AG08395 (cell line): ENCODE measurements at regions not wholly inside any gene's neighbourhood (a gene's known extent, or its start where the extent isn't known, plus 50 kb on each side); places are given as distances from the start of the nearest gene placed in this dataset.
"Not testable (repeated sequence)": the region's sequence is repeated elsewhere in the genome, so short reads cannot be mapped to it uniquely, and the experiment has no call there.

Source experiments
- DNase-seq: peaks from one replicate; pipeline ENCODE4 v3.0.0; 2012; ENCODE audit warnings: mixed read lengths, low spot score

DNA sequence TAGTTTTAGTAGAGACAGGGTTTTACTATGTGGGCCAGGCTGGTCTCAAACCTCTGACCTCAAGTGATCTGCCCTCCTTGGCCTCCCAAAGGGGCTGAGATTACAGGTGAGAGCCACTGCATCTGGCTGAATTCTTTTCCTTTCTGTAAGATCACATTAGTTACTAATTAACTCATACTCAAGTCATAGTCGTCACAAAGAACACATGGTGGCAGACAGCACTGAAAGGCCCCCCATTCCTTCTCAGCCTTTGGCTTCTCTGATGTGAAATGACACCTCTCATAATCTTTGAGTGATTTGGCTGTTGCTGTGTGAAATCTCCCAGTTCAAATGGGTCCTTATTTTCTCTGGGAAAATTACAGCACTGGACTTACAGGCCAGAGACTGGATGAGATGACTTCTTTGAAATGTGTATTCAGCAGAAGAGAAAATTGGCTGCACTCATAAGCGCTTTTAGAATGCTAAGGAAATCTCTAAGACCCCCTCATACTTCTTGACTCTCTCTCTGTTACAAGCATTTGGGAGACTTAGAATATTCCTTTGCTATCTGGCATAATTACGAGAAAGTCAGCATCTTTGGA, 764.8 kb downstream of the RNF144A start:
- no peak for DNase-seq

DNA sequence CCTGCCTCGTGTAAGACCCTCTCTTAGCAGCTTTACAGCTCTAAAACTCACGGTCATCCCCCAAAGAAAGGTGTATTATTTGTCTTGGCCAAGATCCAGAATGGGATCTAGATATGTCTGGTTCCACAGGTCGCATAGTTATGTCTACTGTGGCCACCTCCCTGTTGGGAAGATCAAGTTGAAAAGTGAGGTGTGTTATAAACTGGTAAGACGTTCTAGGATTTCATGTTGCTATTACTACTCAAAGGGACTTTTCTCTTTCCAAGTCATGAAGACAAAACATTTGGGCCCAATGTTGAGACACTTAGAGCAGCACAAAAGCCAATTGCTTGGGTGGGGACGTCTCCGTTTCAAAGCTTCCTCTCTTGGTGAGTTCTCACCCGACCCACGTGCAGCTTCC, 766.0 kb downstream of the RNF144A start:
- DNase-seq: no peak

GRCh38 chr2:7683708-7684107, 766.5 kb downstream of the RNF144A start:
- DNase-seq: no peak

GRCh38 chr2:7685342-7686015, 768.3 kb downstream of the RNF144A start:
- DNase-seq: peak; percentile 83

GRCh38 chr2:7686016-7686385, 768.8 kb downstream of the RNF144A start:
- no peak for DNase-seq

DNA sequence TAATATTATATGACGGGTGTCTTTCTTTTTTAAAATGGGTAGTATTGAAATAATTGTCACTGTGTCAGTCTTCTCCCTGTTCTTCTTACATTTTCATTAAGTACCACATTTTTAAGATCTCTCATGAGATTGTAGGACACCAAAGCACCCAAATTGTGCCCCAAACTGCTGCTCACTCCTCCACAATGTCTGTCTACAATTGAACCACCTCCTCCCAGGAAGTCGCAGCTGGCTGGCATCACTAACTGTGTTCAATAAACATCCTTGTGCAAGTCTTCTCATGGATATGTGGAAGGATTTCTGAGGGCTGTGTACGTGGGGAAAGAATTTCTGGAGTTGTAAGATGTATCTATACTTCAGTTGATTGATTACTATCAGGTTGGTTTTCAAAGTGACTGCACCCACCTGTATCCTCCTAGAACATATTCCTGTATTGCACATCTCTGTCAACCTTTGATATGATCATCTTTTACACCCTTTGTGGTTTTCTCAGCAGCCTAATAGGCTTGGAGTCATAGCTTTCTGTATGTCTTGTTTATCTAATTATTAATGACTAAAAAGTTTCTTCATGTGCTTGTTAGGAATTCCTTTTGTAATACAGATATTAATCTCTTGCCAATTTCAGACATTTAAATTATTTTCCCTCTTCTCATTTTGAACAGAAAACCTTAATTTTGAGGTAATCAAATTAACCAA, 774.9 kb downstream of the RNF144A start:
- DNase-seq: peak; percentile 43

DNA sequence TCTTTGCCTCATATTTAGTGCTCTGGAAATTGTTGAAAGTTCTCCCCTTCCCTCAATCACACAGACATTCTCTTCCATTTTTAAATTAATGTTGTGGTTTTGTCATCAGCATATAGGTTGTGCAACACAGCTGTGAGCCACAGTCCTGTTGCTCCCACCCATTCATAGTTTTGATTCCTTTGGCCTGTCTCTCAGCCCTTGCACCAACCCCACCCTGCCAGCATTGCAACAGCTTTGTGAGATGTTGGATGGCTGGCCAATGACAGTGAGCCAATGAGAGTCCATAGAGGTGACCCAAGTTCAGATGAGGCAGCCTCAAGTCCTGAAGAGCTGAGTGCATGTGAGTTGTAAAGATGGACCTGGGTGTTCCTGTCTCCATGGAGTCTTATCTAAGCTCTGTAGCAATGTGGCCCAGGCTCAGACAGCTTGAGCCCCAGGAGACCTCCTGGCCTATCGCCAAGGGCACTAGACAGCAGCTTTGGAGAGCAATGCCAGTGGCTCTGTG, 775.5 kb downstream of the RNF144A start:
- peak; percentile 95 for DNase-seq

- DNase-seq: no peak
These were observed 776.2 kb downstream of the RNF144A start for GRCh38 chr2:7693246-7694075.

DNA sequence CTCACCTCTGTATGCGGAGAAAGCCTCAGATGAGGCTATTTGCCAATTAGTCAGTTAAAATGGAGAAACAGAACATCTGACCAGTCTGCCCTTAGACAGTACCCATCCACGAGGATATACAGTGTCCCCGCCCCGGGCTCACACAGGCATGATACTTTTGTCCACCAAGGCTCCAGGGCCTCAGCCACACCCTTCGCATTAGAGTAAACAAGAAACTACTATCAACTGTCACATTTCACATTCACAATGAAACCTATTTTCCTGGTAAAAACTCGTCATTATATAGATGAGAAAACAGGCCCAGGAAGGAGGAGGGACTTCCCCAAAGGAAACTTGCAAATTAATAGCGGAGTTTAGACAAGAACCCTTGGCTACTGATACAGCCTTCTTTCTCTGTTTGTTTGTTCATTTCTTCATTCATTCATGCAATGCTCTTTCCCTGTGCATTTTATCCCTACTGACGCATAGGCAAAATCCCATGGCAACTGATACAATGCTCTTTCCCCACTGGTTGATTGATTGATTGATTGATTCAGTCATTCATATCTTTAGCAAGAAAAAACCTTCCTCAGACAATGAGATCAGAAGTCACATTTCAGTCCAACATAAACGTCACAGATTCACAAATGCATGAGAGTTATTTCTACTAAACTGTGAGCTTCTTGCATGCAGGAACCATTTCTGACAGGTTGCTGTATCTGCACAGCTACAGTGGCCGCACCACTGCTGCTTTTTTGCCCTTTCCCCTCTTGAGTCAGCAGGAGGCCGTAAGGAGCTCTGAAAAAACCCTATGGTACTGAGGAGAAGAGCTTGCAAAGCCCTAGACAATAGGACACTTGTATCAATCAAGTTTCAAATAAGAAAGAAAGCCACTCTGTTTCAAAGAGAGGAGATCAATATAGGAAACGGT, 777.1 kb downstream of the RNF144A start:
- no peak for DNase-seq

DNA sequence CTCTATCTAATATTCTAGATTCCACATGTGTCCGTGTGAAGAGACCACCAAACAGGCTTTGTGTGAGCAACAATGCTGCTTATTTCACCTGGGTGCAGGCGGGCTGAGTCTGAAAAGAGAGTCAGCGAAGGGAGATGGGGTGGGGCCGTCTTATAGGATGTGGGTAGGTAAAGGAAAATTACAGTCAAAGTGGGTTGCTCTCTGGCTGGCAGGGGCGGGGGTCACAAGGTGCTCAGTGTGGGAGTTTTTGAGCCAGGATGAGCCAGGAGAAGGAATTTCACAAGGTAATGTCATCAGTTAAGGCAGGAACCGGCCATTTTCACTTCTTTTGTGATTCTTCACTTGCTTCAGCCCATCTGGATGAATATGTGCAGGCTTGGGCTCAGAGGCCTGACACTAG, 779.3 kb downstream of the RNF144A start:
- not testable (repeated sequence) for DNase-seq

DNA sequence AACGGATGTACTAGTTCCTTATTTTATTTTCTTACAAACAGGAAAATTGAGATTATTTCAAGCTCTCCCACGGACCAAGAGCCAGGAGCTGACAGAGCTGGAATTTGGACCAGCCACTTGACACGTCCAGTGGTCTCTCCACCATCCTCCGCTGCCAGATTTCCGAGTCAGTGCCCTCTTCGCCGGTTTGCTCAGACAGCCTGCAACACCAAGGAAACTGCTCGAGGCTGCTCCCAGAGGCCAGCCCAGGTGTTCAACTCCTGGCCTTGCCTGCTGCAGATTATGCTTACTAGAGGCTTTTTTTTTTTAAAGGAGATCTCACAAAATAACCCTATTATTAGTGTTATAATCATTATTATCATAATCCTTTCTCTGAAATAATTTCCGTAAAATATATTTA, 779.8 kb downstream of the RNF144A start:
- DNase-seq: no peak

DNA sequence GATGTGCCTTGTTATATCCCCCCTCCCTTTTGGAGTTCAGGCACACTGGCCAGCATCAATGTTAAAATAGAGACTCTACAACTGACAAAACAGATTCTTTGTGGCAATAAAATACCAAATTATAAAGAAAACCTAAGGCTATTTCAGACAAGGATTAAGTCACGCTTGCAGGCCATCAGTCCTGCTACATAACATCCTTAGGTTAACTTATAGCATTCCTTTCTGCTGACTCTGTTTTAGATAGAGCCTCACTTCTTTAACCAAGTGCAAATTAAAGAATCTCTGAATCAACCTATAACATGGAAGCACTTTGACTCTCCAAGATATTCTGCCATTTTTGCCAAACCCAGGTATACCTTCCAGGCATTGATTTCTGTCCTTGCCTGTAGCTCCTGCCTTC, 784.6 kb downstream of the RNF144A start:
- DNase-seq: no peak

- DNase-seq: no peak
These were observed 785.8 kb downstream of the RNF144A start for GRCh38 chr2:7703048-7703447.

DNA sequence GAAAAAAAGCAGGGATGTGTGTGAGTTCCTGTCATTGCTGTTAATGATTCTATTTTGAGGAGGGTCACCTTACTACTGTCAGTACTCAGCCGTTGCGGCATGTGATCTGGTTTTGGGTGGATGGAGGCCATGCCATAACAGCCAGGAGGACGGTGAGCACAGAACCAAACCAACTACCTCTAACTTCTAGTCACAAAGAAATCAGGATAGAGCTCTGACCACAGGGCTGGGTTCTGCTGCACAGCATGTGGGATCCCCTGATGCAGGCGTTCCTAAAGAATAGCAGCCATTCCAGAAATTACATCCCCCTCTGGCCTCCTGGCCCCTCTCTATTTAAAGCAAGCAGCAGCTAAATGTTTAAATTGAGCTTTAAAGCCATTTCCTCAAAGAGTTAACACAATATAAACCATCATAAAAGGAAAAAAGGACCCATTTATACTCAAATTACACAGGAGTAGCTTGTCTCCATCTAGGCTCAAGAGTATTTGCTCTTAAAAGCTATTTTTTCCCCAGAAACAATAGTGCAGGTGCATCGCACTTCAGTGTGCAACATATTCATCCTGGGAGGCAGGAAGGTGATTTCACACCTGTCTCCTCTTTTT, 786.4 kb downstream of the RNF144A start:
- no peak for DNase-seq

GRCh38 chr2:7704296-7704865, 787.2 kb downstream of the RNF144A start:
- DNase-seq: peak; percentile 13

DNA sequence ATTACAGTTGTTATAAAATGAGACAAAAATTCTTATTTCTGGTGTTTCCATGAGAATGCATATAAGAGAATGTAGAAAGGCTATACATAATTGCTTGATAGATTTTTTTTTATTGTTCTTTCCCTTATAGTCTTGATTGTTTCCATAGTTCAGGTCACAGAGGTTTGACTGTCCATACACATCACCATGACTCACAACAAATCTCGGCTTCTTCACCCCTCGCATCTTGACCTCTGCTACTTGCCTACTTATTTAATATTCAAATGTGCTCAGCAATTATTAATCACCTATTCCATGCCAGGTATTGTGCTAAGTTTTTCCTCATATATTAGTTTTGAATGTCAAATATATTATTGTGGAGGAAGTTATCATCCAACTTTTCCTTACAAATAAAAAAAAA, 789.6 kb downstream of the RNF144A start:
- DNase-seq: no peak

- peak; percentile 57 for DNase-seq
These were observed 790.5 kb downstream of the RNF144A start for GRCh38 chr2:7707723-7708122.

- peak; percentile 21 for DNase-seq
These were observed 792.7 kb downstream of the RNF144A start for GRCh38 chr2:7709907-7710306.

DNA sequence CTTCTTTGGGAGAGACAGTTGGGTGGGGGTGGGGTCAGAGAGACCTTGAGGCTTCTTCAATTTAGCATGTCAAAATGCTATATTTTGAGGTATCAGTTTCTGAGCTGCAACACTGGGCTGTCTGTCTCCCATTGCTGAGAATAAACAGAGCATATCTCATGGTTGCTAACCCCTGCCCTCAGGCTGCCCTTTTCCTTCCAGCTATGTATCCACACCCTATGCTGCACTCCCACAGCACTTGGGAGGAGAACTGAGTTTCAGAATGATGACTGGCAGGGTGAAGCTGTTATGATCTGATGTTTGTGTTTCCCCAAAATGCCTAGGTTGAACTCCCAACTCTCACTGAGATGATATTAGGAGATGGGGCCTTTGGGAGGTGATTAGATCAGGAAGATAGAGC, 794.0 kb downstream of the RNF144A start:
- no peak for DNase-seq

DNA sequence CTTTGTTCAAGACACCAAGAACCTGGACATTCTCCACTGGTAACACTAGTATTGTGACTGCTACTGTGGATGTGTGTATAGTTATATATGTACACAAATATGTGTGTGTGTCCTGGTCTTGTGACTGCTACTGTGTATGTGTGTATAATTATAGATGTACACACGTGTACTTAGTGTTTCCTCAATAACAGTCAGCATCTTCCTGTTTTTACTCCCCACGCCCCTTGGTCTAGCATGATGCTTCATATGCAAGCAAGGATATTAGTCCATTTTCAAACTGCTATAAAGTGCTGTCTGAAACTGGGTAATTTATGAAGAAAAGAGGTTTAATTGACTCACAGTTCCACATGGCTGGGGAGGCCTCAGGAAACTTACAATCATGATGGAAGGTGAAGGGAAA, 802.7 kb downstream of the RNF144A start:
- DNase-seq: no peak
